Stomach smooth muscle (tissue), 2 donors: ENCODE measurements at regions not wholly inside any gene's neighbourhood (a gene's known extent, or its start where the extent isn't known, plus 50 kb on each side); places are given as distances from the start of the nearest gene placed in this dataset.
"Not testable (repeated sequence)": the region's sequence is repeated elsewhere in the genome, so short reads cannot be mapped to it uniquely, and the experiment has no call there.

ENCODE experiments used
- H3K27ac ChIP-seq: one replicate; pipeline ENCODE4 v1.7.0; 2013; ENCODE audit warnings: mild to moderate bottlenecking, low read length, inconsistent platforms
- H3K27me3 ChIP-seq, 2 donors: one replicate each; pipeline ENCODE4 v1.7.0; 2013; ENCODE audit warnings: low read length in 2 of 2; ENCODE audit not compliant: insufficient read depth in 2 of 2, control insufficient read depth in 1 of 2
- H3K36me3 ChIP-seq, 2 donors: one replicate each; pipeline ENCODE4 v1.7.0; 2013; ENCODE audit warnings: low read length in 2 of 2; ENCODE audit not compliant: control insufficient read depth in 2 of 2, insufficient read depth in 2 of 2
- H3K4me1 ChIP-seq: one replicate; pipeline ENCODE4 v1.7.0; 2013; ENCODE audit warnings: low read length; ENCODE audit not compliant: control insufficient read depth, insufficient read depth
- H3K4me3 ChIP-seq, 2 donors: one replicate each; pipeline ENCODE4 v1.7.0; 2013; ENCODE audit warnings: low read length in 2 of 2
- H3K9ac ChIP-seq, 2 donors: one replicate each; pipeline ENCODE4 v1.7.0; 2013; ENCODE audit warnings: low read length in 2 of 2, mild to moderate bottlenecking in 1 of 2
- H3K9me3 ChIP-seq, 2 donors: one replicate each; pipeline ENCODE4 v1.7.0; 2013; ENCODE audit warnings: low read length in 2 of 2; ENCODE audit not compliant: control insufficient read depth in 2 of 2
- donor health status: healthy.
- donor health status: Pancreatic carcinoma.

GRCh38 chr5:7087719-7088297 lies 308.1 kb upstream of the ADCY2 start:
- H3K9me3 ChIP-seq: peaks cover 0 to 4% of the 10 kb centered on the region in 2 donors
- no peaks in the 10 kb centered on the region for H3K36me3 ChIP-seq
- no peaks in the 10 kb centered on the region for H3K27me3 ChIP-seq
- no peak overlapping the region for H3K9ac ChIP-seq
- H3K27ac ChIP-seq: no peak overlapping the region
- no peaks in the 10 kb centered on the region for H3K4me1 ChIP-seq
- H3K4me3 ChIP-seq: no peak overlapping the region

- no peaks in the 10 kb centered on the region for H3K36me3 ChIP-seq
- no peak overlapping the region for H3K9ac ChIP-seq
- no peaks in the 10 kb centered on the region for H3K4me1 ChIP-seq
- peaks cover 0 to 4% of the 10 kb centered on the region in 2 donors for H3K9me3 ChIP-seq
- H3K4me3 ChIP-seq: no peak overlapping the region
- peaks cover 0 to 3% of the 10 kb centered on the region in 2 donors for H3K27me3 ChIP-seq
- no peak overlapping the region for H3K27ac ChIP-seq
These were observed 307.1 kb upstream of the ADCY2 start for GRCh38 chr5:7088849-7089248.

GRCh38 chr5:7094626-7095025 lies 301.3 kb upstream of the ADCY2 start:
- H3K36me3 ChIP-seq: no peaks in the 10 kb centered on the region
- no peaks in the 10 kb centered on the region for H3K9me3 ChIP-seq
- H3K27me3 ChIP-seq: peaks cover 0 to 3% of the 10 kb centered on the region in 2 donors
- no peak overlapping the region for H3K27ac ChIP-seq
- no peak overlapping the region for H3K4me3 ChIP-seq
- H3K9ac ChIP-seq: no peak overlapping the region
- no peaks in the 10 kb centered on the region for H3K4me1 ChIP-seq

- Histone ChIP-seq H3K36me3 (no peaks in the 10 kb centered on the region), H3K4me1 (no peaks in the 10 kb centered on the region), H3K4me3 (no peak overlapping the region), H3K9me3 (no peaks in the 10 kb centered on the region), H3K27me3 (peaks cover 0 to 3% of the 10 kb centered on the region in 2 donors), H3K27ac (no peak overlapping the region), H3K9ac (no peak overlapping the region)
These were observed 299.6 kb upstream of the ADCY2 start for GRCh38 chr5:7096294-7096693.

GRCh38 chr5:7105358-7105757 lies 290.6 kb upstream of the ADCY2 start:
- no peak overlapping the region for H3K9ac ChIP-seq
- no peaks in the 10 kb centered on the region for H3K9me3 ChIP-seq
- no peaks in the 10 kb centered on the region for H3K4me1 ChIP-seq
- no peaks in the 10 kb centered on the region for H3K27me3 ChIP-seq
- no peaks in the 10 kb centered on the region for H3K36me3 ChIP-seq
- H3K4me3 ChIP-seq: no peak overlapping the region
- no peak overlapping the region for H3K27ac ChIP-seq

- Histone ChIP-seq H3K36me3 (no peaks in the 10 kb centered on the region), H3K4me3 (no peak overlapping the region), H3K4me1 (no peaks in the 10 kb centered on the region), H3K27me3 (no peaks in the 10 kb centered on the region), H3K27ac (no peak overlapping the region), H3K9ac (no peak overlapping the region), H3K9me3 (peaks cover 0 to 4% of the 10 kb centered on the region in 2 donors)
These were observed 278.0 kb upstream of the ADCY2 start for GRCh38 chr5:7117961-7118360.

GRCh38 chr5:7131680-7132079 lies 264.3 kb upstream of the ADCY2 start:
- no peak overlapping the region for H3K4me3 ChIP-seq
- H3K9ac ChIP-seq: no peak overlapping the region
- H3K9me3 ChIP-seq: no peaks in the 10 kb centered on the region
- no peak overlapping the region for H3K27ac ChIP-seq
- H3K36me3 ChIP-seq: no peaks in the 10 kb centered on the region
- no peaks in the 10 kb centered on the region for H3K4me1 ChIP-seq
- no peaks in the 10 kb centered on the region for H3K27me3 ChIP-seq

GRCh38 chr5:7146886-7147285 lies 249.1 kb upstream of the ADCY2 start:
- Histone ChIP-seq H3K9ac (no peak overlapping the region), H3K4me3 (no peak overlapping the region), H3K27me3 (no peaks in the 10 kb centered on the region), H3K9me3 (no peaks in the 10 kb centered on the region), H3K27ac (no peak overlapping the region), H3K36me3 (no peaks in the 10 kb centered on the region), H3K4me1 (no peaks in the 10 kb centered on the region)

GRCh38 chr5:7157083-7157482 lies 238.9 kb upstream of the ADCY2 start:
- Histone ChIP-seq H3K36me3 (no peaks in the 10 kb centered on the region), H3K27ac (no peak overlapping the region), H3K9me3 (peaks cover 2 to 7% of the 10 kb centered on the region in 2 donors), H3K4me1 (no peaks in the 10 kb centered on the region), H3K4me3 (no peak overlapping the region), H3K9ac (no peak overlapping the region), H3K27me3 (no peaks in the 10 kb centered on the region)

GRCh38 chr5:7169240-7169878 lies 226.6 kb upstream of the ADCY2 start:
- no peak overlapping the region for H3K4me3 ChIP-seq
- H3K27ac ChIP-seq: no peak overlapping the region
- H3K4me1 ChIP-seq: no peaks in the 10 kb centered on the region
- H3K36me3 ChIP-seq: no peaks in the 10 kb centered on the region
- no peaks in the 10 kb centered on the region for H3K27me3 ChIP-seq
- no peak overlapping the region for H3K9ac ChIP-seq
- no peaks in the 10 kb centered on the region for H3K9me3 ChIP-seq

- H3K27ac ChIP-seq, H3K9me3 ChIP-seq, H3K9ac ChIP-seq, H3K4me3 ChIP-seq, H3K27me3 ChIP-seq, H3K4me1 ChIP-seq, H3K36me3 ChIP-seq: not testable (repeated sequence)
These were observed 225.2 kb upstream of the ADCY2 start for GRCh38 chr5:7170785-7171184.
